Ovary (tissue), 7 donors: ENCODE measurements at regions not wholly inside any gene's neighbourhood (a gene's known extent, or its start where the extent isn't known, plus 50 kb on each side); places are given as distances from the start of the nearest gene placed in this dataset.

Source experiments
- DNase-seq, 5 donors: peaks; one replicate each; pipeline ENCODE4 v3.0.0-alpha.2; 2019 to 2020
- H3K27ac ChIP-seq, 2 donors: fragments of 200-600 bp; one replicate each; pipeline versions ENCODE4 v1.5.1 to v1.8.0; 2019 to 2022
- H3K27me3 ChIP-seq: fragments of 200-600 bp; one replicate; pipeline ENCODE4 v1.8.0; 2022
- H3K36me3 ChIP-seq: fragments of 200-600 bp; sonication (generic); one replicate; pipeline ENCODE4 v1.5.1; 2019
- H3K4me1 ChIP-seq: one replicate; pipeline ENCODE4 v1.8.1; 2013; ENCODE audit warnings: mild to moderate bottlenecking, moderate library complexity; ENCODE audit not compliant: insufficient read depth
- H3K4me3 ChIP-seq: fragments of 200-600 bp; sonication (generic); one replicate; pipeline ENCODE4 v1.5.1; 2017
- H3K9me3 ChIP-seq, 2 donors: fragments of 200-600 bp in 1 of 2; sonication (generic) in 1 of 2; one replicate each; pipeline versions ENCODE4 v1.5.1 to v1.8.1; 2013 to 2019; ENCODE audit warnings: mild to moderate bottlenecking in 1 of 2, moderate library complexity in 1 of 2
- CTCF ChIP-seq, 3 donors: fragments of 450-650 bp in 2 of 3; fragments of 200-600 bp in 1 of 3; IDR thresholded peaks; one replicate each; pipeline versions ENCODE4 v1.5.1 to v1.8.0; 2016 to 2022; ENCODE audit warnings: antibody characterized with exemption in 3 of 3, mild to moderate bottlenecking in 1 of 3
- EP300 ChIP-seq: sonication (generic); formaldehyde crosslinking; IDR thresholded peaks from one replicate; pipeline ENCODE4 v1.6.1; 2017; ENCODE audit warnings: antibody characterized with exemption
- POLR2A ChIP-seq: fragments of 450-650 bp; IDR thresholded peaks from one replicate; pipeline ENCODE4 v1.6.1; 2017; ENCODE audit warnings: antibody characterized with exemption, mild to moderate bottlenecking, moderate library complexity
- WGBS, 3 donors: extraction: QIAGEN DNeasy Blood & Tissue Kit in 1 of 3; methylation state at CpG; one replicate each; pipeline versions ENCODE4 v1.1.5 to v1.1.7; 2013 to 2017; 5-methylcytosine and 5-hydroxymethylcytosine counted together
- intact Hi-C, 4 donors: fragments of 100-400 bp; cut with DNase I; formaldehyde crosslinking; loops; one replicate each; pipeline versions ENCODE4 v1.11.0 to v1.15.1; 2022 to 2023
- donor health status: DM: no; HTN: no; CAD: no; lungs with moderate emphysema.
- donor health status: DM: no; HTN: no; CAD: no.
- donor health status: Bipolar disorder and iron deficiency.
- donor health status: DM: no; HTN: no; CAD: no.
- donor health status: DM: yes; HTN: yes; CAD: no.

- DNase-seq = no peak
- TF ChIP-seq CTCF (IDR thresholded peaks at IDR 0.05) (no peak), POLR2A (no peak), EP300 (no peak)
- 80 to 89% (median 85%) methylated on average over 7 of the region's 7 CpGs for WGBS, 3 donors
- intact Hi-C loops = no loop called here
- Histone ChIP-seq H3K4me1 (no peaks in the 10 kb centered on the region), H3K4me3 (no peak overlapping the region), H3K9me3 (no peaks in the 10 kb centered on the region), H3K27ac (no peak overlapping the region), H3K36me3 (no peaks in the 10 kb centered on the region), H3K27me3 (no peaks in the 10 kb centered on the region)
Observed at GRCh38 chr14:97013878-97014277, 216.7 kb downstream of the VRK1 start.

- H3K4me1 ChIP-seq = no peaks in the 10 kb centered on the region
- H3K36me3 ChIP-seq = no peaks in the 10 kb centered on the region
- no peak overlapping the region for H3K4me3 ChIP-seq
- WGBS, 3 donors = 80 to 86% (median 84%) methylated on average over 4 of the region's 4 CpGs
- no peak for TF ChIP-seq POLR2A
- TF ChIP-seq EP300 = no peak
- TF ChIP-seq CTCF (IDR thresholded peaks at IDR 0.05) = no peak
- no peak overlapping the region for H3K27ac ChIP-seq
- intact Hi-C loops = no loop called here
- H3K27me3 ChIP-seq = no peaks in the 10 kb centered on the region
- H3K9me3 ChIP-seq = no peaks in the 10 kb centered on the region
- no peak for DNase-seq
Observed at GRCh38 chr14:97021001-97021400, 223.8 kb downstream of the VRK1 start.

- no peak for TF ChIP-seq CTCF (IDR thresholded peaks at IDR 0.05)
- no peak for TF ChIP-seq EP300
- no peak for DNase-seq
- intact Hi-C loops = no loop called here
- Histone ChIP-seq H3K27ac (no peak overlapping the region), H3K27me3 (no peaks in the 10 kb centered on the region), H3K4me1 (no peaks in the 10 kb centered on the region), H3K9me3 (no peaks in the 10 kb centered on the region), H3K4me3 (no peak overlapping the region), H3K36me3 (no peaks in the 10 kb centered on the region)
- WGBS, 3 donors = 42 to 51% (median 47%) methylated on average over 3 of the region's 3 CpGs
Observed at GRCh38 chr14:97021571-97022168, 224.5 kb downstream of the VRK1 start.

- H3K27ac ChIP-seq = no peak overlapping the region
- no peak for DNase-seq
- no peaks in the 10 kb centered on the region for H3K4me1 ChIP-seq
- WGBS, 3 donors = 49 to 59% (median 51%) methylated on average over 3 of the region's 3 CpGs
- no peak overlapping the region for H3K4me3 ChIP-seq
- TF ChIP-seq CTCF (IDR thresholded peaks at IDR 0.05) = no peak
- no peak for TF ChIP-seq EP300
- TF ChIP-seq POLR2A = no peak
- H3K36me3 ChIP-seq = no peaks in the 10 kb centered on the region
- H3K9me3 ChIP-seq = no peaks in the 10 kb centered on the region
- intact Hi-C loops = no loop called here
- H3K27me3 ChIP-seq = no peaks in the 10 kb centered on the region
Observed at GRCh38 chr14:97022741-97023140, 225.6 kb downstream of the VRK1 start.
